Trophoblast cell (in vitro differentiated cells and primary cell): ENCODE measurements at regions not wholly inside any gene's neighbourhood (a gene's known extent, or its start where the extent isn't known, plus 50 kb on each side); places are given as distances from the start of the nearest gene placed in this dataset.
A peak's percentile ranks its signal among the peaks of the same experiment; 100 is the strongest.

Source experiments
- DNase-seq, 2 donors: peaks; one replicate each; pipeline ENCODE4 v3.0.0-alpha.2; 2016
- H2AFZ ChIP-seq: 2 replicates; pipeline ENCODE4 v1.6.1; 2013; ENCODE audit warnings: low read length, moderate library complexity, mild to moderate bottlenecking; ENCODE audit not compliant: insufficient read depth, poor library complexity
- H2AK5ac ChIP-seq: 2 replicates; pipeline ENCODE4 v1.6.1; 2013; ENCODE audit warnings: mild to moderate bottlenecking, low read length
- H2BK120ac ChIP-seq: 2 replicates; pipeline ENCODE4 v1.6.1; 2013; ENCODE audit warnings: low read length, mild to moderate bottlenecking, moderate library complexity; ENCODE audit not compliant: insufficient read depth, poor library complexity
- H2BK12ac ChIP-seq: 2 replicates; pipeline ENCODE4 v1.6.1; 2013; ENCODE audit warnings: mild to moderate bottlenecking, low read length, moderate library complexity
- H2BK5ac ChIP-seq: 2 replicates; pipeline ENCODE4 v1.6.1; 2013; ENCODE audit warnings: low read length, low read depth, moderate library complexity, mild to moderate bottlenecking; ENCODE audit not compliant: poor library complexity
- H3K14ac ChIP-seq: 2 replicates; pipeline ENCODE4 v1.6.1; 2013; ENCODE audit warnings: mild to moderate bottlenecking, low read length
- H3K18ac ChIP-seq: 2 replicates; pipeline ENCODE4 v1.6.1; 2013; ENCODE audit warnings: mild to moderate bottlenecking, low read length
- H3K23ac ChIP-seq: 2 replicates; pipeline ENCODE4 v1.6.1; 2013; ENCODE audit warnings: low read length
- H3K27ac ChIP-seq: 2 replicates; pipeline ENCODE4 v1.5.1; 2013; ENCODE audit warnings: low read depth, mild to moderate bottlenecking, inconsistent platforms, low read length, moderate library complexity
- H3K27me3 ChIP-seq: 2 replicates; pipeline ENCODE4 v1.6.1; 2013; ENCODE audit warnings: inconsistent platforms, mild to moderate bottlenecking, low read length, moderate library complexity; ENCODE audit not compliant: insufficient read depth
- H3K36me3 ChIP-seq, 2 experiments: 1 replicate in 1 of 2; 2 replicates in 1 of 2; pipeline ENCODE4 v1.6.1; 2013; ENCODE audit warnings: low read length in 2 of 2, mild to moderate bottlenecking in 2 of 2, moderate library complexity in 1 of 2; ENCODE audit not compliant: insufficient read depth in 2 of 2, control insufficient read depth in 1 of 2
- H3K4ac ChIP-seq: 2 replicates; pipeline ENCODE4 v1.6.1; 2013; ENCODE audit warnings: low read depth, mild to moderate bottlenecking, low read length, moderate library complexity
- H3K4me1 ChIP-seq, 2 experiments: 1 replicate in 1 of 2; 2 replicates in 1 of 2; pipeline ENCODE4 v1.6.1; 2013; ENCODE audit warnings: low read length in 2 of 2, mild to moderate bottlenecking in 2 of 2, moderate library complexity in 1 of 2; ENCODE audit not compliant: insufficient read depth in 2 of 2, control insufficient read depth in 1 of 2
- H3K4me2 ChIP-seq: 2 replicates; pipeline ENCODE4 v1.6.1; 2013; ENCODE audit warnings: inconsistent platforms, mild to moderate bottlenecking, low read length, moderate library complexity
- H3K4me3 ChIP-seq: 2 replicates; pipeline ENCODE4 v1.5.1; 2013; ENCODE audit warnings: mild to moderate bottlenecking, low read depth, low read length, inconsistent platforms
- H3K79me1 ChIP-seq: one replicate; pipeline ENCODE4 v1.6.1; 2013; ENCODE audit warnings: low read length
- H3K79me2 ChIP-seq: 2 replicates; pipeline ENCODE4 v1.6.1; 2013; ENCODE audit warnings: low read length, mild to moderate bottlenecking; ENCODE audit not compliant: control insufficient read depth, insufficient read depth, poor library complexity
- H3K9ac ChIP-seq: 2 replicates; pipeline ENCODE4 v1.6.1; 2013; ENCODE audit warnings: mild to moderate bottlenecking, low read length
- H3K9me3 ChIP-seq: 2 replicates; pipeline ENCODE4 v1.6.1; 2013; ENCODE audit warnings: low read depth, mild to moderate bottlenecking, control low read depth, inconsistent platforms, low read length; ENCODE audit not compliant: insufficient read depth
- H4K12ac ChIP-seq: 2 replicates; pipeline ENCODE4 v1.6.1; 2013; ENCODE audit warnings: low read depth, mild to moderate bottlenecking, low read length, moderate library complexity
- H4K8ac ChIP-seq: 2 replicates; pipeline ENCODE4 v1.6.1; 2013; ENCODE audit warnings: low read depth, mild to moderate bottlenecking, low read length, moderate library complexity
- H4K91ac ChIP-seq: one replicate; pipeline ENCODE4 v1.6.1; 2013; ENCODE audit warnings: low read depth, mild to moderate bottlenecking, low read length, moderate library complexity
- WGBS: extraction: QIAGEN DNeasy Blood & Tissue Kit; methylation state at CpG from one replicate; pipeline ENCODE4 v1.1.7; 2013; ENCODE audit warnings: missing lambda C conversion rate; ENCODE audit not compliant: insufficient read length, insufficient coverage; ENCODE audit errors: extremely low coverage; 5-methylcytosine and 5-hydroxymethylcytosine counted together

- no peak overlapping the region for H2BK5ac ChIP-seq
- H4K8ac ChIP-seq, result no peak overlapping the region
- H3K4ac ChIP-seq, result no peak overlapping the region
- no peaks in the 10 kb centered on the region for H3K79me1 ChIP-seq
- H4K12ac ChIP-seq, result no peak overlapping the region
- no CpG with 5 or more reads among the region's 2 CpGs for WGBS
- H3K79me2 ChIP-seq, result no peaks in the 10 kb centered on the region
- no peaks in the 10 kb centered on the region for H3K36me3 ChIP-seq
- no peak overlapping the region for H3K4me3 ChIP-seq
- no peak overlapping the region for H4K91ac ChIP-seq
- H2AFZ ChIP-seq, result no peak overlapping the region
- no peak overlapping the region for H3K9ac ChIP-seq
- H3K4me1 ChIP-seq, result peaks cover 0 to 4% of the 10 kb centered on the region in 2 experiments
- no peak overlapping the region for H3K4me2 ChIP-seq
- no peak overlapping the region for H2BK120ac ChIP-seq
- no peak overlapping the region for H3K14ac ChIP-seq
- H3K27ac ChIP-seq, result no peak overlapping the region
- H3K23ac ChIP-seq, result no peak overlapping the region
- H3K9me3 ChIP-seq, result no peaks in the 10 kb centered on the region
- no peak overlapping the region for H3K18ac ChIP-seq
- DNase-seq, result no peak
- H2AK5ac ChIP-seq, result no peak overlapping the region
- no peak overlapping the region for H2BK12ac ChIP-seq
- H3K27me3 ChIP-seq, result no peaks in the 10 kb centered on the region
These were observed 208.9 kb upstream of the PRSS1 start for GRCh38 chr7:142540371-142540770.

- Histone ChIP-seq H3K4me3 (no peak overlapping the region), H3K18ac (no peak overlapping the region), H4K91ac (no peak overlapping the region), H2AFZ (no peak overlapping the region), H4K12ac (no peak overlapping the region), H3K9me3 (no peaks in the 10 kb centered on the region), H3K23ac (no peak overlapping the region), H3K27me3 (no peaks in the 10 kb centered on the region), H3K4ac (no peak overlapping the region), H2BK5ac (no peak overlapping the region), H2AK5ac (no peak overlapping the region), H3K36me3 (no peaks in the 10 kb centered on the region), H2BK120ac (no peak overlapping the region), H3K79me1 (no peaks in the 10 kb centered on the region), H3K27ac (no peak overlapping the region), H3K4me1 (peaks cover 0 to 7% of the 10 kb centered on the region in 2 experiments), H4K8ac (no peak overlapping the region), H3K14ac (no peak overlapping the region), H3K79me2 (no peaks in the 10 kb centered on the region), H3K9ac (no peak overlapping the region), H2BK12ac (no peak overlapping the region), H3K4me2 (no peak overlapping the region)
- DNase-seq, result no peak
- WGBS, result no CpG with 5 or more reads among the region's 1 CpG
These were observed 209.4 kb upstream of the PRSS1 start for GRCh38 chr7:142539901-142540300.

- H3K79me2 ChIP-seq, result no peaks in the 10 kb centered on the region
- no peak overlapping the region for H4K91ac ChIP-seq
- H2AFZ ChIP-seq, result no peak overlapping the region
- no peak overlapping the region for H4K12ac ChIP-seq
- no peaks in the 10 kb centered on the region for H3K79me1 ChIP-seq
- H3K9ac ChIP-seq, result no peak overlapping the region
- no peak overlapping the region for H4K8ac ChIP-seq
- WGBS, result no CpG with 5 or more reads among the region's 1 CpG
- no peak overlapping the region for H2BK5ac ChIP-seq
- H3K27me3 ChIP-seq, result no peaks in the 10 kb centered on the region
- H3K23ac ChIP-seq, result no peak overlapping the region
- H3K27ac ChIP-seq, result no peak overlapping the region
- no peak overlapping the region for H3K4me3 ChIP-seq
- H3K4ac ChIP-seq, result no peak overlapping the region
- no peak overlapping the region for H3K4me2 ChIP-seq
- no peaks in the 10 kb centered on the region for H3K36me3 ChIP-seq
- no peak overlapping the region for H2BK12ac ChIP-seq
- H2BK120ac ChIP-seq, result no peak overlapping the region
- peak in 1 of 2 donors; percentile 25 for DNase-seq
- H3K4me1 ChIP-seq, result peaks cover 0 to 7% of the 10 kb centered on the region in 2 experiments
- no peak overlapping the region for H2AK5ac ChIP-seq
- no peak overlapping the region for H3K18ac ChIP-seq
- H3K14ac ChIP-seq, result no peak overlapping the region
- H3K9me3 ChIP-seq, result no peaks in the 10 kb centered on the region
These were observed 211.5 kb upstream of the PRSS1 start for GRCh38 chr7:142537760-142538159.

- no peak overlapping the region for H2AFZ ChIP-seq
- no CpG with 5 or more reads among the region's 7 CpGs for WGBS
- H3K79me1 ChIP-seq, result no peaks in the 10 kb centered on the region
- no peak overlapping the region for H3K14ac ChIP-seq
- H3K23ac ChIP-seq, result no peak overlapping the region
- H3K9me3 ChIP-seq, result no peaks in the 10 kb centered on the region
- no peak overlapping the region for H2BK120ac ChIP-seq
- no peak overlapping the region for H3K4ac ChIP-seq
- H3K27ac ChIP-seq, result no peak overlapping the region
- no peak overlapping the region for H4K8ac ChIP-seq
- H3K18ac ChIP-seq, result no peak overlapping the region
- H2BK5ac ChIP-seq, result no peak overlapping the region
- peaks cover 0 to 7% of the 10 kb centered on the region in 2 experiments for H3K4me1 ChIP-seq
- H3K9ac ChIP-seq, result no peak overlapping the region
- no peaks in the 10 kb centered on the region for H3K27me3 ChIP-seq
- no peak overlapping the region for H4K91ac ChIP-seq
- peak; percentile 70 to 93 for DNase-seq
- no peak overlapping the region for H2BK12ac ChIP-seq
- H3K4me2 ChIP-seq, result peak overlapping the region; percentile 15
- H2AK5ac ChIP-seq, result no peak overlapping the region
- no peak overlapping the region for H4K12ac ChIP-seq
- H3K36me3 ChIP-seq, result no peaks in the 10 kb centered on the region
- no peaks in the 10 kb centered on the region for H3K79me2 ChIP-seq
- no peak overlapping the region for H3K4me3 ChIP-seq
These were observed 214.0 kb upstream of the PRSS1 start for GRCh38 chr7:142535123-142535779.
